ENCODE measurements at regions not wholly inside any gene's neighbourhood (a gene's known extent, or its start where the extent isn't known, plus 50 kb on each side); places are given as distances from the start of the nearest gene placed in this dataset.

- Histone ChIP-seq H3K9me3 (peaks cover 21% of the 10 kb centered on the region), H3K4me3 (no peak overlapping the region), H3K36me3 (ENCODE audit: low read depth) (no peaks in the 10 kb centered on the region), H3K4me1 (ENCODE audit: low read depth) (no peaks in the 10 kb centered on the region)
- DNase-seq: no peak
- intact Hi-C loops (cut with DNase I, micrococcal nuclease): no loop called here
- ATAC-seq: no peak
- TF ChIP-seq CTCF (IDR thresholded peaks at IDR 0.05): no peak
These were observed 519.1 kb upstream of the SALL3 start for GRCh38 chr18:78460558-78460957.

- no peak for ATAC-seq
These were observed 506.1 kb upstream of the SALL3 start for GRCh38 chr18:78473563-78473962.

GRCh38 chr18:78477840-78478239 lies 501.8 kb upstream of the SALL3 start:
- Histone ChIP-seq H3K4me1 (ENCODE audit: low read depth) (no peaks in the 10 kb centered on the region), H3K36me3 (ENCODE audit: low read depth) (no peaks in the 10 kb centered on the region), H3K9me3 (peaks cover 10% of the 10 kb centered on the region), H3K4me3 (no peak overlapping the region)
- DNase-seq: no peak
- TF ChIP-seq CTCF (IDR thresholded peaks at IDR 0.05): no peak
- intact Hi-C loops (cut with DNase I, micrococcal nuclease): no loop called here
- no peak for ATAC-seq

More at GRCh38 chr18:78473563-78473962, 506.1 kb upstream of the SALL3 start:
- DNase-seq: no peak
- intact Hi-C loops (cut with DNase I, micrococcal nuclease): no loop called here
- no peak for TF ChIP-seq CTCF (IDR thresholded peaks at IDR 0.05)
- Histone ChIP-seq H3K4me1 (ENCODE audit: low read depth) (no peaks in the 10 kb centered on the region), H3K36me3 (ENCODE audit: low read depth) (no peaks in the 10 kb centered on the region), H3K9me3 (peaks cover 15% of the 10 kb centered on the region), H3K4me3 (no peak overlapping the region)

GRCh38 chr18:78479443-78479842 lies 500.2 kb upstream of the SALL3 start:
- intact Hi-C loops (cut with DNase I, micrococcal nuclease): no loop called here
- DNase-seq (no peak), ATAC-seq (no peak)
- Histone ChIP-seq H3K4me1 (ENCODE audit: low read depth) (no peaks in the 10 kb centered on the region), H3K4me3 (no peak overlapping the region), H3K9me3 (peaks cover 6% of the 10 kb centered on the region), H3K36me3 (ENCODE audit: low read depth) (no peaks in the 10 kb centered on the region)
- TF ChIP-seq CTCF (IDR thresholded peaks at IDR 0.05): no peak

- Histone ChIP-seq H3K36me3 (ENCODE audit: low read depth) (no peaks in the 10 kb centered on the region), H3K4me3 (no peak overlapping the region), H3K9me3 (peaks cover 3% of the 10 kb centered on the region), H3K4me1 (ENCODE audit: low read depth) (no peaks in the 10 kb centered on the region)
- ATAC-seq (no peak), DNase-seq (no peak)
- intact Hi-C loops (cut with DNase I, micrococcal nuclease): no loop called here
- no peak for TF ChIP-seq CTCF (IDR thresholded peaks at IDR 0.05)
These were observed 499.2 kb upstream of the SALL3 start for GRCh38 chr18:78480262-78481054.
